GM18502 (cell line): ENCODE measurements at regions not wholly inside any gene's neighbourhood (a gene's known extent, or its start where the extent isn't known, plus 50 kb on each side); places are given as distances from the start of the nearest gene placed in this dataset.

Experiments used
- ATAC-seq: cut with Tn5 transposase; IDR thresholded peaks from one replicate; pipeline ENCODE4 v1.9.1; 2021; ENCODE audit warnings: mild to moderate bottlenecking; ENCODE audit not compliant: unreplicated experiment, poor library complexity

GRCh38 chr13:112240076-112240475 lies 136.1 kb upstream of the SPACA7 start:
- no peak for ATAC-seq

- no peak for ATAC-seq
These were observed 134.9 kb upstream of the SPACA7 start for GRCh38 chr13:112241288-112241687.

GRCh38 chr13:112242777-112243176 lies 133.4 kb upstream of the SPACA7 start:
- ATAC-seq, result no peak

GRCh38 chr13:112244061-112244460 lies 132.1 kb upstream of the SPACA7 start:
- ATAC-seq, result no peak

- ATAC-seq, result no peak
These were observed 131.5 kb upstream of the SPACA7 start for GRCh38 chr13:112244495-112245177.

- ATAC-seq, result no peak
These were observed 130.9 kb upstream of the SPACA7 start for GRCh38 chr13:112245179-112245724.

- no peak for ATAC-seq
These were observed 130.2 kb upstream of the SPACA7 start for GRCh38 chr13:112245989-112246388.

- ATAC-seq, result no peak
These were observed 129.3 kb upstream of the SPACA7 start for GRCh38 chr13:112246731-112247470.

- ATAC-seq, result no peak
These were observed 128.4 kb upstream of the SPACA7 start for GRCh38 chr13:112247471-112248405.

- ATAC-seq, result no peak
These were observed 127.8 kb upstream of the SPACA7 start for GRCh38 chr13:112248406-112248760.

- ATAC-seq, result no peak
These were observed 127.1 kb upstream of the SPACA7 start for GRCh38 chr13:112248862-112249592.

GRCh38 chr13:112249644-112250610 lies 126.2 kb upstream of the SPACA7 start:
- no peak for ATAC-seq

GRCh38 chr13:112250788-112251445 lies 125.2 kb upstream of the SPACA7 start:
- no peak for ATAC-seq

- ATAC-seq, result no peak
These were observed 124.1 kb upstream of the SPACA7 start for GRCh38 chr13:112251930-112252585.

GRCh38 chr13:112252804-112253590 lies 123.2 kb upstream of the SPACA7 start:
- no peak for ATAC-seq

- ATAC-seq, result no peak
These were observed 122.5 kb upstream of the SPACA7 start for GRCh38 chr13:112253631-112254030.
